ENCODE measurements at regions not wholly inside any gene's neighbourhood (a gene's known extent, or its start where the extent isn't known, plus 50 kb on each side); places are given as distances from the start of the nearest gene placed in this dataset.

GRCh38 chr4:164215113-164215741 lies 538.7 kb upstream of the SMIM31 start:
- Histone ChIP-seq H3K9me3 (ENCODE audit: control insufficient read depth, low read depth, low read length) (no peaks in the 10 kb centered on the region), H3K4me2 (ENCODE audit: insufficient read depth, insufficient read length, low read length) (no peak overlapping the region), H3K18ac (ENCODE audit: insufficient read length, low read depth, low read length) (no peak overlapping the region), H3K4ac (ENCODE audit: low read depth, low read length) (no peak overlapping the region), H2BK20ac (ENCODE audit: low read depth, low read length, poor library complexity, severe bottlenecking) (no peak overlapping the region), H3K79me2 (ENCODE audit: insufficient read depth, low read length) (no peaks in the 10 kb centered on the region), H3K27me3 (ENCODE audit: insufficient read depth, low read length) (no peaks in the 10 kb centered on the region), H2BK15ac (ENCODE audit: low read depth, low read length) (no peak overlapping the region), H3T11ph (ENCODE audit: low read length) (no peak overlapping the region), H2BK12ac (ENCODE audit: insufficient read length, low read depth, low read length) (no peak overlapping the region), H3K14ac (ENCODE audit: insufficient read depth, low read length) (no peak overlapping the region), H4K20me1 (ENCODE audit: control insufficient read depth, insufficient read depth, insufficient read length) (no peaks in the 10 kb centered on the region), H3K23me2 (ENCODE audit: insufficient read length, low read depth, low read length, poor library complexity, severe bottlenecking) (no peaks in the 10 kb centered on the region), H3K23ac (ENCODE audit: insufficient read length, low read depth, low read length) (no peak overlapping the region), H4K91ac (ENCODE audit: insufficient read length, low read depth, low read length) (no peak overlapping the region), H4K5ac (ENCODE audit: insufficient read length, low read depth, low read length) (no peak overlapping the region), H2BK5ac (ENCODE audit: insufficient read length, low read length) (no peak overlapping the region), H2AFZ (ENCODE audit: low read length) (no peak overlapping the region), H3K79me1 (ENCODE audit: insufficient read depth, low read depth, low read length, poor library complexity, severe bottlenecking) (no peaks in the 10 kb centered on the region), H2AK5ac (ENCODE audit: insufficient read length, low read length) (no peak overlapping the region), H3K56ac (ENCODE audit: insufficient read length, low read depth, low read length) (no peak overlapping the region), H4K8ac (replicated peaks; ENCODE audit: insufficient read length, low read depth, low read length) (no peak overlapping the region), H3K27ac (ENCODE audit: insufficient read length, low read depth, low read length) (no peak overlapping the region), H3K9ac (ENCODE audit: extremely low read depth, insufficient read length, low read length) (no peak overlapping the region), H3K4me1 (ENCODE audit: insufficient read depth, low read length) (no peaks in the 10 kb centered on the region), H2BK120ac (ENCODE audit: low read depth, low read length, poor library complexity, severe bottlenecking) (no peak overlapping the region)
- no peaks in the 10 kb centered on the region for H3K27me3 Mint-ChIP-seq (ENCODE audit: low read depth)
- H3K4me3 Mint-ChIP-seq = no peak overlapping the region
- H3K36me3 Mint-ChIP-seq (ENCODE audit: insufficient read depth in 1 of 3, low read depth in 3 of 3) = peaks cover 0 to 4% (median 0%) of the 10 kb centered on the region in 3 experiments; a peak in 1 of 7 replicates
- peak; percentile 33 for DNase-seq
- peaks cover 2 to 3% of the 10 kb centered on the region in 2 experiments; a peak in 3 of 4 replicates for H3K4me1 Mint-ChIP-seq
- peaks cover 2 to 4% of the 10 kb centered on the region in 2 experiments; a peak in 1 of 5 replicates for H3K9me3 Mint-ChIP-seq
- no CpG with 5 or more reads among the region's 13 CpGs for WGBS (ENCODE audit: extremely low coverage, insufficient read length, low lambda C conversion rate)
- peak overlapping the region in 1 of 3 experiments; percentile 75; a peak in 1 of 7 replicates for H3K27ac Mint-ChIP-seq
- TF ChIP-seq, protein P1, sequence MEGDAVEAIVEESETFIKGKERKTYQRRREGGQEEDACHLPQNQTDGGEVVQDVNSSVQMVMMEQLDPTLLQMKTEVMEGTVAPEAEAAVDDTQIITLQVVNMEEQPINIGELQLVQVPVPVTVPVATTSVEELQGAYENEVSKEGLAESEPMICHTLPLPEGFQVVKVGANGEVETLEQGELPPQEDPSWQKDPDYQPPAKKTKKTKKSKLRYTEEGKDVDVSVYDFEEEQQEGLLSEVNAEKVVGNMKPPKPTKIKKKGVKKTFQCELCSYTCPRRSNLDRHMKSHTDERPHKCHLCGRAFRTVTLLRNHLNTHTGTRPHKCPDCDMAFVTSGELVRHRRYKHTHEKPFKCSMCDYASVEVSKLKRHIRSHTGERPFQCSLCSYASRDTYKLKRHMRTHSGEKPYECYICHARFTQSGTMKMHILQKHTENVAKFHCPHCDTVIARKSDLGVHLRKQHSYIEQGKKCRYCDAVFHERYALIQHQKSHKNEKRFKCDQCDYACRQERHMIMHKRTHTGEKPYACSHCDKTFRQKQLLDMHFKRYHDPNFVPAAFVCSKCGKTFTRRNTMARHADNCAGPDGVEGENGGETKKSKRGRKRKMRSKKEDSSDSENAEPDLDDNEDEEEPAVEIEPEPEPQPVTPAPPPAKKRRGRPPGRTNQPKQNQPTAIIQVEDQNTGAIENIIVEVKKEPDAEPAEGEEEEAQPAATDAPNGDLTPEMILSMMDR (conservative IDR thresholded peaks at IDR 0.05) = no peak
